Activated CD4-positive, alpha-beta T cell treated with anti-CD3 and anti-CD28 coated beads, Interleukin-2, Interleukin-6, amounts not matched to agents 100 ng/mL and 50 ng/mL, durations not matched to agents 16 hours and 8 hours (primary cell): ENCODE measurements at regions not wholly inside any gene's neighbourhood (a gene's known extent, or its start where the extent isn't known, plus 50 kb on each side); places are given as distances from the start of the nearest gene placed in this dataset.

ENCODE experiments used
- DNase-seq: peaks from one replicate; pipeline ENCODE4 v3.0.0-alpha.2; 2020

GRCh38 chr13:64347664-64348063 lies 2882.5 kb downstream of the PCDH9 start:
- DNase-seq = no peak

- no peak for DNase-seq
These were observed 2890.6 kb downstream of the PCDH9 start for GRCh38 chr13:64339373-64340063.

- DNase-seq = no peak
These were observed 2891.5 kb downstream of the PCDH9 start for GRCh38 chr13:64338671-64339070.

- DNase-seq = no peak
These were observed 2896.2 kb downstream of the PCDH9 start for GRCh38 chr13:64333888-64334287.

GRCh38 chr13:64332048-64332447 lies 2898.1 kb downstream of the PCDH9 start:
- DNase-seq = no peak

GRCh38 chr13:64327505-64328194 lies 2902.5 kb downstream of the PCDH9 start:
- no peak for DNase-seq

GRCh38 chr13:64314331-64314730 lies 2898.7 kb upstream of the PCDH20 start:
- DNase-seq = no peak

GRCh38 chr13:64311948-64312347 lies 2896.3 kb upstream of the PCDH20 start:
- no peak for DNase-seq

- no peak for DNase-seq
These were observed 2895.5 kb upstream of the PCDH20 start for GRCh38 chr13:64311112-64311511.

GRCh38 chr13:64305246-64305645 lies 2889.6 kb upstream of the PCDH20 start:
- DNase-seq = no peak

GRCh38 chr13:64300239-64300638 lies 2884.6 kb upstream of the PCDH20 start:
- no peak for DNase-seq

- DNase-seq = no peak
These were observed 2878.3 kb upstream of the PCDH20 start for GRCh38 chr13:64293923-64294322.

GRCh38 chr13:64289702-64290101 lies 2874.1 kb upstream of the PCDH20 start:
- DNase-seq = no peak

GRCh38 chr13:64283926-64284325 lies 2868.3 kb upstream of the PCDH20 start:
- DNase-seq = no peak

- DNase-seq = no peak
These were observed 2862.8 kb upstream of the PCDH20 start for GRCh38 chr13:64278493-64278892.

- no peak for DNase-seq
These were observed 2861.4 kb upstream of the PCDH20 start for GRCh38 chr13:64277097-64277496.

- DNase-seq = no peak
These were observed 2860.6 kb upstream of the PCDH20 start for GRCh38 chr13:64276232-64276631.

GRCh38 chr13:64274481-64275217 lies 2859.0 kb upstream of the PCDH20 start:
- DNase-seq = no peak

GRCh38 chr13:64273780-64274179 lies 2858.1 kb upstream of the PCDH20 start:
- DNase-seq = no peak

GRCh38 chr13:64272681-64273080 lies 2857.0 kb upstream of the PCDH20 start:
- DNase-seq = no peak

GRCh38 chr13:64266024-64266423 lies 2850.4 kb upstream of the PCDH20 start:
- DNase-seq = no peak

GRCh38 chr13:64263285-64263684 lies 2847.6 kb upstream of the PCDH20 start:
- no peak for DNase-seq

- no peak for DNase-seq
These were observed 2841.1 kb upstream of the PCDH20 start for GRCh38 chr13:64256751-64257150.

- DNase-seq = no peak
These were observed 2840.3 kb upstream of the PCDH20 start for GRCh38 chr13:64255988-64256387.
